Transverse colon (tissue), 4 donors: ENCODE measurements at regions not wholly inside any gene's neighbourhood (a gene's known extent, or its start where the extent isn't known, plus 50 kb on each side); places are given as distances from the start of the nearest gene placed in this dataset.
A peak's percentile ranks its signal among the peaks of the same experiment; 100 is the strongest.
"Not testable (repeated sequence)": the region's sequence is repeated elsewhere in the genome, so short reads cannot be mapped to it uniquely, and the experiment has no call there.

Experiments
- DNase-seq: peaks from one replicate; pipeline ENCODE4 v3.0.0-alpha.2; 2019
- H3K27ac ChIP-seq, 4 donors: fragments of 200-600 bp; sonication (generic); 2 replicates each; pipeline ENCODE4 v1.5.1; 2016 to 2018; ENCODE audit warnings: inconsistent platforms in 4 of 4
- H3K27me3 ChIP-seq: fragments of 200-600 bp; sonication (generic); 2 replicates; pipeline ENCODE4 v1.5.1; 2017; ENCODE audit warnings: inconsistent platforms
- H3K36me3 ChIP-seq, 4 donors: fragments of 200-600 bp; sonication (generic); 2 replicates each; pipeline ENCODE4 v1.5.1; 2017 to 2019; ENCODE audit warnings: inconsistent platforms in 4 of 4
- H3K4me1 ChIP-seq, 4 donors: fragments of 200-600 bp; sonication (generic); 2 replicates each; pipeline ENCODE4 v1.5.1; 2017 to 2020; ENCODE audit warnings: inconsistent platforms in 4 of 4
- H3K4me3 ChIP-seq, 4 donors: fragments of 200-600 bp; sonication (generic); 1 replicate in 1 of 4; 2 replicates in 3 of 4; pipeline versions ENCODE4 v1.5.1 to v1.6.1; 2017 to 2019; ENCODE audit warnings: inconsistent platforms in 4 of 4
- H3K9me3 ChIP-seq, 2 donors: fragments of 200-600 bp; sonication (generic); 2 replicates each; pipeline ENCODE4 v1.5.1; 2017 to 2019; ENCODE audit warnings: inconsistent platforms in 2 of 2
- EP300 ChIP-seq: sonication (generic); formaldehyde crosslinking; IDR thresholded peaks from one replicate; pipeline ENCODE4 v1.6.1; 2017; ENCODE audit warnings: antibody characterized with exemption, low read depth
- POLR2A ChIP-seq: fragments of 450-650 bp; IDR thresholded peaks from one replicate; pipeline ENCODE4 v1.6.1; 2016; ENCODE audit warnings: antibody characterized with exemption, mild to moderate bottlenecking, moderate library complexity
- POLR2AphosphoS5 ChIP-seq, 3 donors: sonication (generic); formaldehyde crosslinking; IDR thresholded peaks; one replicate each; pipeline ENCODE4 v1.6.1; 2016; ENCODE audit warnings: antibody characterized with exemption in 3 of 3
- WGBS, 2 donors: methylation state at CpG; one replicate each; pipeline ENCODE4 v1.1.5; 2018; ENCODE audit warnings: low coverage in 1 of 2; 5-methylcytosine and 5-hydroxymethylcytosine counted together
- in situ Hi-C, 4 donors: fragments of 200-750 bp; cut with MboI; loops; one replicate each; pipeline versions ENCODE4 v1.15.0 to v1.15.1; 2017; ENCODE audit warnings: low sequenced_read_pairs in 3 of 4, low pct_ligation_motif_present in 1 of 4, low pct_unique_long_range_greater_than_20kb in 1 of 4
- intact Hi-C: fragments of 100-400 bp; cut with DNase I; formaldehyde crosslinking; loops from one replicate; pipeline ENCODE4 v1.15.1; 2023; ENCODE audit warnings: low total_unique reads
- TF ChIP-seq, protein P1 (sequence below), 5 experiments: fragments of 200-600 bp in 3 of 5; fragments of 450-650 bp in 2 of 5; sonication (generic) in 3 of 5; IDR thresholded peaks; 1 replicate in 2 of 5; 2 replicates in 3 of 5; pipeline ENCODE4 v1.5.1; 2016 to 2017; ENCODE audit warnings: antibody characterized with exemption in 5 of 5, inconsistent platforms in 3 of 5, mild to moderate bottlenecking in 2 of 5, moderate library complexity in 1 of 5

DNA sequence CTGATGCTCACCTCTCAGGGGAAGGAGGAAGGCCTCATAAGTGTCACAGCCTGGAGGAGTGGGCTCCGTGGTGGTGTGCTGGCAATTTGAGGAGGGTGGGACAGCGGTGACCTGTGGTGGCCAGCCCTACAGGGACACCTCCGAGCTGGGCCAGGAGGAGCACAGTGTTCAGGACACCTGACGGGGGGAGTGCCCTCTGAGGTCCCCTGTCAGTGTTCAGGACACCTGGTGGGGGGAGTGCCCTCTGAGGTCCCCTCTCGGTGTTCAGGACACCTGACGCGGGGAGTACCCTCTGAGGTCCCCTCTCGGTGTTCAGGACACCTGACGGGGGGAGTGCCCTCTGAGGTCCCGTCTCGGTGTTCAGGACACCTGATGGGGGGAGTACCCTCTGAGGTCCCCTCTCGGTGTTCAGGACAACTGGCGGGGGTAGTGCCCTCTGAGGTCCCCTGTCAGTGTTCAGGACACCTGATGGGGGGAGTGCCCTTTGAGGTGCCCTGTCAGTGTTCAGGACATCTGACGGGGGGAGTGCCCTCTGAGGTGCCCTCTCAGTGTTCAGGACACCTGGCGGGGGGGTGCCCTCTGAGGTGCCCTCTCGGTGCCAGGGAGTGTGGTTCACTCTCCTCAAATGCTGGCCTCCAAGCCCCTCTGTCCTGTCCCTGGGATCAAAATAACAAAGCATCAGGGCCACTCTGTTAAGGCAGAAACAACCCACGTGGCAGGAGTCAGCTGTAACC lies 73.4 kb upstream of the ZNF469 start:
- Histone ChIP-seq H3K27ac (no peak overlapping the region), H3K36me3 (no peaks in the 10 kb centered on the region), H3K27me3 (no peaks in the 10 kb centered on the region), H3K4me1 (peaks cover 0 to 6% (median 5%) of the 10 kb centered on the region in 4 donors), H3K4me3 (no peak overlapping the region), H3K9me3 (no peaks in the 10 kb centered on the region)
- intact Hi-C loops = no loop called here
- TF ChIP-seq POLR2AphosphoS5 (IDR thresholded peaks at IDR 0.05) (no peak), POLR2A (no peak), EP300 (no peak)
- TF ChIP-seq, protein P1, sequence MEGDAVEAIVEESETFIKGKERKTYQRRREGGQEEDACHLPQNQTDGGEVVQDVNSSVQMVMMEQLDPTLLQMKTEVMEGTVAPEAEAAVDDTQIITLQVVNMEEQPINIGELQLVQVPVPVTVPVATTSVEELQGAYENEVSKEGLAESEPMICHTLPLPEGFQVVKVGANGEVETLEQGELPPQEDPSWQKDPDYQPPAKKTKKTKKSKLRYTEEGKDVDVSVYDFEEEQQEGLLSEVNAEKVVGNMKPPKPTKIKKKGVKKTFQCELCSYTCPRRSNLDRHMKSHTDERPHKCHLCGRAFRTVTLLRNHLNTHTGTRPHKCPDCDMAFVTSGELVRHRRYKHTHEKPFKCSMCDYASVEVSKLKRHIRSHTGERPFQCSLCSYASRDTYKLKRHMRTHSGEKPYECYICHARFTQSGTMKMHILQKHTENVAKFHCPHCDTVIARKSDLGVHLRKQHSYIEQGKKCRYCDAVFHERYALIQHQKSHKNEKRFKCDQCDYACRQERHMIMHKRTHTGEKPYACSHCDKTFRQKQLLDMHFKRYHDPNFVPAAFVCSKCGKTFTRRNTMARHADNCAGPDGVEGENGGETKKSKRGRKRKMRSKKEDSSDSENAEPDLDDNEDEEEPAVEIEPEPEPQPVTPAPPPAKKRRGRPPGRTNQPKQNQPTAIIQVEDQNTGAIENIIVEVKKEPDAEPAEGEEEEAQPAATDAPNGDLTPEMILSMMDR (IDR thresholded peaks at IDR 0.05) = no peak
- DNase-seq = no peak
- 89% methylated on average over 9 of the region's 17 CpGs; no CpG with 5 or more reads in 1 of the 2 donors for WGBS, 2 donors
- in situ Hi-C loops = no loop called here

DNA sequence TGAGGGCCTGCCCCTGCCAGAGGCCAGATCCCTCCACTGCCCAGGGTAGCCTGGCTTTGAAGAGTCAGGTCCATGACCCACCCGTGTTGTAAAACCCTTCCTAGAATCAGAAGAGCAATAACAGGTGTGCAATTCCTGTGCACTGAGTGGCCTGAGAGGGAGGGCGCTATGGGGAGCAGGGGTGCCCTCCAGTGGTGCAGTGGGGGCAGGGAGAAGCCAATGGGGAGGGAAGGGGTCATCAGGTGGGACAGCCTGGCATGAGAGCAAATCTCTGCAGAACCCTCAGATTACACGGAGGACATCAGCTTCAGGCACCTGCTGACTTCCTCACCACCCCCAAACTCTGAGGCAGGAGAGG lies 72.9 kb upstream of the ZNF469 start:
- Histone ChIP-seq H3K4me3 (no peak overlapping the region), H3K4me1 (peaks cover 0 to 1% (median under 1%) of the 10 kb centered on the region in 4 donors), H3K9me3 (no peaks in the 10 kb centered on the region), H3K36me3 (no peaks in the 10 kb centered on the region), H3K27ac (no peak overlapping the region), H3K27me3 (no peaks in the 10 kb centered on the region)
- TF ChIP-seq, protein P1 (IDR thresholded peaks at IDR 0.05) = peak in 1 of 5 experiments; percentile 12
- no peak for TF ChIP-seq POLR2A
- in situ Hi-C loops = no loop called here
- DNase-seq = no peak
- 28% methylated on average over 3 of the region's 3 CpGs; no CpG with 5 or more reads in 1 of the 2 donors for WGBS, 2 donors
- intact Hi-C loops = no loop called here

DNA sequence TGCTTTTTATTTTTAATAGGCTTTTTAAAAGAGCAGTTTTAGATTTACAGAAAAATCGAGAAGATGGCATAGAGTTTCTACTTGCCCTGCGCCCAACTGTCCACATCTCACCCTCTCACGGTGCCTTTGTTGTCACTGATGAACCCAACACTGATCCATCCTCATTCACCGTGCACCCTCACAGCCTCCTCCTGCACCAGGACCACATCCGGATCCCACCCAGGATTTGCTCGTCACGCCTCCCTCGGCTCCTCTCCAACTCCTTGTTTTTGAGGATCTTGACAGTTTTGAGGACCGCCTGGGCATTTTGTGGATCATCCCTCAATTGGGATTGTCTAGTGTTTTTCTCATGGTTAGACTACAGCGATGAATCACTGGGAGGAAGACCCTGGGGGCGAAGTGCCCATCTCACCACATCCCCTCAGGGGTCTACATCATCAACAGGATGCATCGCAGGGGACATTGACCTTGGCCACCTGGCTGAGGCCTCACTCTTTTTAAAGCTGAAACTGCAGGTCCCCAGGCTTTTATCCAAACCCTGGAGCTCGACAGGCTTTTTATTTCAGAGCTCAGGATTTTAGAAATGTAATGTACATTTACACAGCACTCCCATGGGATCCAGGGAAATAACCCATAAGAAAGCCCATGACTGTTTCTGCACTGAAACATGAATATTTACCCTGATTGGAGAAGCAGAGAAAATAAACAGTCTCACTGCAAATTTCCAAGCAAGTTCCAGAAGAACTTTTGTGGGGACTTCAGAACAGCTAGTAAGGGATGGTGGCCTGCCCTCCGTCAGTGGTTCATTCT lies 71.8 kb upstream of the ZNF469 start:
- TF ChIP-seq POLR2AphosphoS5 (IDR thresholded peaks at IDR 0.05) (no peak), EP300 (no peak), POLR2A (no peak)
- TF ChIP-seq, protein P1 (IDR thresholded peaks at IDR 0.05) = no peak
- H3K36me3 ChIP-seq = no peaks in the 10 kb centered on the region
- H3K27ac ChIP-seq = no peak overlapping the region
- no peak overlapping the region for H3K4me3 ChIP-seq
- no peaks in the 10 kb centered on the region for H3K27me3 ChIP-seq
- in situ Hi-C loops (no loop called here), intact Hi-C loops (no loop called here)
- H3K9me3 ChIP-seq = no peaks in the 10 kb centered on the region
- H3K4me1 ChIP-seq = no peaks in the 10 kb centered on the region
- WGBS, 2 donors = 90% methylated on average over 7 to 14 of the region's 14 CpGs
- DNase-seq = no peak

DNA sequence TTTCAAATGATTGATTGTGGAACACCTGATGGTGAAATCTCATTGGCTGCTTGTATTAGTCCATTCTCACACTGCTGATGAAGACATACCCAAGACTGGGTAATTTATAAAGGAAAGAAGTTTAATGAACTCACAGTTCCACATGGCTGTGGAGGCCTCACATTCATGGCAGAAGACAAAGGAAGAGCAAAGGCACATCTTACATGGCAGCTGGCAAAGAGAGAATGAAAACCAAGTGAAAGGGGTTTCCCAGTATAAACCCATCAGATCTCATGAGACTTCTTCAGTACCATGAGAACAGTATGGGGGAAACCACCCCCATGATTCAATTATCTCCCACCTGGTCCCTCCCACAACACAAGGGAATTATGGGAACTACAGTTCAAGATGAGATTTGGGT lies 70.9 kb upstream of the ZNF469 start:
- H3K27me3 ChIP-seq, H3K27ac ChIP-seq, H3K36me3 ChIP-seq, intact Hi-C loops, DNase-seq, H3K9me3 ChIP-seq, H3K4me1 ChIP-seq, H3K4me3 ChIP-seq, in situ Hi-C loops: not testable (repeated sequence)
